Epithelial cell of esophagus (primary cell): ENCODE measurements at regions not wholly inside any gene's neighbourhood (a gene's known extent, or its start where the extent isn't known, plus 50 kb on each side); places are given as distances from the start of the nearest gene placed in this dataset.

Experiments used
- DNase-seq: peaks from one replicate; pipeline ENCODE4 v3.0.0; 2010; ENCODE audit warnings: low read depth
- H3K4me3 ChIP-seq: 2 replicates; pipeline ENCODE4 v1.5.1; 2011; ENCODE audit warnings: mild to moderate bottlenecking, low read length, control low read depth
- CTCF ChIP-seq: IDR thresholded peaks from 2 replicates; pipeline ENCODE4 v1.5.1; 2011; ENCODE audit warnings: low read depth, mild to moderate bottlenecking, low read length, control low read depth, inconsistent platforms; ENCODE audit not compliant: insufficient read depth; ENCODE audit errors: missing control alignments

DNA sequence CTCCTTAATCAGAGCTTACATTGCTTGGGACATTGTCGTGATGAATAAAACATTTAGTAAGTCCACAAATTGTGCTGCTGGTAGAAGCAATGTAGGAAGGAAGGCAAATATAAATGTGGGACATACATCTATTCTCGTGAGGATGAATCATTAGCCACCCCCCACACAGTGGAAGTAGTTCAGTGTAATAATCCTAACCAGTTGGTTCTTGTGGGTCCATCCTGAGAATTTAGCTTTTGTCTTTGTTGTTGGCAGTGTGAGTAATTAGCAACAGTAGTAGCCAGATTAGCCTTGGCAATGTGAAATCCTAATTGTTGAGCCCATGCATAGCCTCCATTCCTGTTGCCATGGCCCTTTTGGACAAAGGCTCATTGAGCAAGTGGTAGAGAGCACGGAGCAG is 532.1 kb downstream of the FBXO15 start:
- DNase-seq = peak; percentile 74
- TF ChIP-seq CTCF = no peak
- no peak overlapping the region for H3K4me3 ChIP-seq

DNA sequence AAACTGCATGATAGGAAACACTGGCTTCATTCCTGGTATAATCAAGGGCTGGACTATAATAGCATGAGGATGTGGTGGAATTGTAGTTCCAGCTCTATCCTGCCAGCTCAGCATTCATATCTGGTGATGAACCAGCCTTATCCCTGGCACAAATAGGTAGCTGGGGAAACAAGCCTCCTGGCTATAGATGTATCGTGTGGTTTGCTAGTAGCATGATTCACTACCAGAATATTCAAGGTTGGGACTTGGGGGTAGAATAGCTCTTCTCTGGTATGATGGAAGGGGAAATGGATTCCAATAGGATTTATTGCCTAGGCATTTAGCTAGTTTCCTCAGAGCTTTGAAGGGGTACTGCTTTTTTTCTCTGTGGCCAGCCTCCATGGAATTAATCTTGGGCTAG is 532.8 kb downstream of the FBXO15 start:
- no peak overlapping the region for H3K4me3 ChIP-seq
- DNase-seq = peak; percentile 98

DNA sequence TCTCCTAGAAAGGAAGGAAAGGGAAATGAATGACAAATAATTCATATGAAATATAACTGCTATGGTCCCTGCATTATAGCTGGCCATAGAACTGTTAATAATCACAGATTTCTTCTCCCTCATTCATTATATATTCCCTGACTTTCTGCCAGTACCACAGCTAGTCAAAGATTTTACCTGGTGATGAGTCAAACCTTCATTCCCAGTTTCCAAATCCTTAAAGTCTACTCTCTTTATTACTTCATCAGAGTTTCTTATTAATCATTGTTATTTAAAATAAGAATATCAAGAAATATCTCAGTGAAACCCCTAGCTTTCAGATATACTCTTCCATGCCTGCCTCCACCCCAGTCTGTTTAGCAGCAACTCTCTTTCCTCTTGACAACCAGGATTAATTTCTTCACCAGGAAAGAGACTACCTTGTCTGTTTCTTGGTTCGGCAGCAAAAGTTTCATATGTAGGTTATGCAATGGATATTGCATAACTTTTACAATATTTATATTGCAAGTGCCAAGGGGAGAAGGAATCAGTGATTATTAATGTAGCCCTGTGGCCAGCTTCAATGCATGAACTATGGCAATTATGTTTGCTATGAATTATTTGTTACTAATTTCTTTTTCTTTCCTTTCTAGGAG is 533.8 kb downstream of the FBXO15 start:
- TF ChIP-seq CTCF = no peak
- DNase-seq = peak; percentile 73
- H3K4me3 ChIP-seq = no peak overlapping the region

More for the DNA sequence above, 532.8 kb downstream of the FBXO15 start:
- no peak for TF ChIP-seq CTCF

DNA sequence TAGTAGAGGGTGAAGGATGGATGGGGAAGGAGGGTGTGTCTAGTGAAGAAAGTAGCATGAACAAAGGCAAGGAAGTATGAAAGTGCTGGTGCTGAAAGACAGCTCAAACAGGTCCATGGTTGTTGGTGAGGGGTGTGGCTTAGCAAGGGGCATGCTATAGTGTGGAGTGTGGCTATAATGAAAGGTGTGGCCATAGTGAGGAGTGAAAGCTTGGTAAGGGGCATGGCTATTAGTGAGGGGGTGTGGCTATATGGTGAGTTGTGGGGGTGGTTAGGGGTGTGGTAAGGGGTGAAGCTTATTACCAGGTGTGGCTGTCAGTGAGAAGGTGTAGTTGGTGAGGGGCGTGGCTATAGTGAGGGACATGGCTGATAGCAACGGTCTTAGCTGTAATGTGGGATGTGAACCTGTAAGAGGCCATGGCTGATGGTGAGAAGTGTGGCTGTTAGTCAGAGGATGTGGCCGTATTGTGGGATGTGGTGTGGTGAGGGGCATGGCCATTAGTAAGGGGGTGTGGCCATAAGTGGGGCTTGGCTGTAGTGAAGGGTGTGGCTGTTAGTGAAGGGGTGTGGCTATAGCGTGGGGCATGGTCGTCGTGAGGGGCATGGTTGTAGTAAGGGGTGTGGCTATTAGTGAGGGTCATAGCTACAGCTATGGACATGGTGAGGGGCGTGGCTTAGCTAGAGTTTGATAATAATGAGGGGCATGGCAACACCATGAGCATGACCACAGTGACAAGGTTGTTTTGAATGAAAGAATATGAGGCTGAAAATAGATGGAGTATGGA is 549.6 kb downstream of the FBXO15 start:
- no peak overlapping the region for H3K4me3 ChIP-seq
- TF ChIP-seq CTCF = no peak
- peak; percentile 24 for DNase-seq

DNA sequence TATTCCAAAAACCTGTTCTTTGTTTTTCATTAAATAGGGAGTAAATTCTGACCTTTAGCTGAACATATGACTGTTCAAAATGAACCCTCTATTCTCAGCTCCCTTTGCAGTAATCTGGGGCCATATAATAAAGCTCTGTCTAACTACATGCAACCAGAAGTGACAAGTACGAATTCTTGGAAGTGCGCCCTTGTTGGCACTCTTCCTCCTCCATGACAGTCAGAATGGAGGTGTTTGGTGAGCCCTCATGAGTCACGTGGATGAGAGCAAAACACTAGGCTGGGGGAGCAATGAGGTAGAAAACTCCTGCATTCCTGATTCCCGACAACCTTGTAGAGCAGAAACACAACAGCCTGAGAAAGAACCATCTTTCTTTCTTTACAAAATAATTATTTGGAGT is 552.9 kb downstream of the FBXO15 start:
- no peak overlapping the region for H3K4me3 ChIP-seq
- no peak for TF ChIP-seq CTCF
- DNase-seq = no peak

DNA sequence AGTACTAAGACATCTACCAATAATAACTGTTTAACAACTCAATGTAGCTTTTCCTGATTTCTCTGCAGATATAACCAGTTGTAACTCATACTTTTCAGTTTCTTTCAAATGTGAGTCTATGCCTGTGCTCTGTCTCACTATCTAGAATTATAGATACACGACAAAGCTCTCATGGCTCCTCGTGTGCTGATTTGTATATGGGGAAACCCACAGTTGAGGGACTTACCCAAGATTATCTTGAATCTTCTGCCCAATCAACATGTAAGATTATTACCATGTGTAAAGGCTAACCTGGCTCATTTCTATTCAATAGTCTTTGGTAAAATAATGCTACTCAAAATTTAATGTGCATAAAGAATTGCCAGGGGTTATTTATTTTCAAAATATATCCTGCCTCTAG is 554.4 kb downstream of the FBXO15 start:
- no peak for TF ChIP-seq CTCF
- H3K4me3 ChIP-seq = no peak overlapping the region
- DNase-seq = no peak

- no peak for TF ChIP-seq CTCF
- no peak for DNase-seq
- no peak overlapping the region for H3K4me3 ChIP-seq
Observed at GRCh38 chr18:73590950-73591349, 556.7 kb downstream of the FBXO15 start.
